ES-I3 (cell line): ENCODE measurements at regions not wholly inside any gene's neighbourhood (a gene's known extent, or its start where the extent isn't known, plus 50 kb on each side); places are given as distances from the start of the nearest gene placed in this dataset.

Experiments
- H3K36me3 ChIP-seq: 2 replicates; pipeline ENCODE4 v1.6.1; 2013; ENCODE audit warnings: mild to moderate bottlenecking, low read length, control low read depth, moderate library complexity; ENCODE audit not compliant: insufficient read depth
- H3K4me1 ChIP-seq: 2 replicates; pipeline ENCODE4 v1.6.1; 2013; ENCODE audit warnings: mild to moderate bottlenecking, control low read depth, low read length; ENCODE audit not compliant: insufficient read depth
- H3K9ac ChIP-seq: 2 replicates; pipeline ENCODE4 v1.6.1; 2013; ENCODE audit warnings: low read depth, mild to moderate bottlenecking, low read length, moderate library complexity
- H3K9me3 ChIP-seq: 2 replicates; pipeline ENCODE4 v1.6.1; 2013; ENCODE audit warnings: mild to moderate bottlenecking, low read length, moderate library complexity; ENCODE audit not compliant: control insufficient read depth, insufficient read depth

DNA sequence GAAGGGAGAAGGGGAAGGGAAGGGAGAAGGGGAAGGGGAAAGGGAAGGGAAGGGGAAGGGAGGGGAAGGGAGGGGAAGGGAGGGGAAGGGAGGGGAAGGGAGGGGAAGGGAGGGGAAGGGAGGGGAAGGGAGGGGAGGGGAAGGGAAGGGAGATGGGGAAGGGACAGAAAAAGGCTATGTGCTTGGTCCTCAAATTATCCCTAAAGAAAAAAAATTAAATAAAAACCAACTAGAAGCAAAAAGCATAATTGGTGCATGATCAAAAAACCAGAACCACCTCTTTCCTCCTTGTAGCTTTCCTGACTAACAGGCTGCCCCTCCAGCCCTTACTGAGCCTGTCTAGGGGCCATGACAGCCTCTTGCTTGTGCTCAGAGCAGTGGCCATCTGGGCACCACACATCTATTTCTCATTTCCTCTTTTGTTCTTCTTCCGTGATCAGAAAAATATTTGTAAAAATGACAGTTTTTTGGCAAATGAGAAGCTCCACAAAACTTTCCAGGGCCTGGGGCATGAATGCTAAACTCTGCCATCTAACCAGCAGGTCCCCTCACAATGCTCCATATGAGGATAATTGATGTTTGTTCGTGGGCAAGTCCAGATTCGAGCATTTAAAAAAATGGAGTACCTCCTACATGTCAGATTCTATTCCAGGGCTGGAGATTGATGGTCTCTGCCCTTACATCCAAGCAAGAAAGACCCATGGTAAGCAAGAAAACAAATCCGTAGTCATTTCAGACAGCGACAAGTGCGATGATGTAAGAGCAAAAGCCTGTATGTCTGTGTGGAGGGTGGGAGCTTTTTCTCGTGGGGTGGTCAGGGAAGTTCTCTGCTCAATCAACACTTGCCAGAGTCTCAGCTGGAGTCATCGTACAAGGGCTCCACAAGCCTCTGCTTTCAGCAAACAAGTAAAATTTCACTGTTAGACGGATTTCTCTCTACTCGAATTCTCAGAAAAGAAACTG lies 320.9 kb downstream of the WDR11 start:
- H3K4me1 ChIP-seq: no peaks in the 10 kb centered on the region
- no peaks in the 10 kb centered on the region for H3K36me3 ChIP-seq
- H3K9ac ChIP-seq: no peak overlapping the region
- no peaks in the 10 kb centered on the region for H3K9me3 ChIP-seq

DNA sequence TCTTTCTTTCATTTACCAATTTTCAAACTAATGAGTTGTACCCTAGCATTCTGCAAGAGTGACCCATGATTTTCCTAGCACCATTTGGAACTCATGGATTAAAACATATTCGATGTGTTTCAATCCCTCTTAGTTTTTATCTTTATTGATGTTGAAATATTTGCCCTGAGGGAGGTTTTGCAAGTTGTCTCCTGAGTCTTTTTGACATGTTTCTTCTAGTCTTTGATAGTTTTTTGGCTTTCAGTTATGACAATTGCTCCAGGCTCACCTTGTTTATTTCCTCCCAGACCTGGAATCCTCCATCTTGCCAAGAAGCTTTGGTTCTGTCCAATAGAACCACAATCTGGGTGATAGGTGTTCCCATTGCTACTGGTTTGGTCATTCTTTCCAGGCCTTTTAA lies 327.8 kb downstream of the WDR11 start:
- Histone ChIP-seq H3K9me3 (no peaks in the 10 kb centered on the region), H3K9ac (no peak overlapping the region), H3K4me1 (no peaks in the 10 kb centered on the region), H3K36me3 (no peaks in the 10 kb centered on the region)

DNA sequence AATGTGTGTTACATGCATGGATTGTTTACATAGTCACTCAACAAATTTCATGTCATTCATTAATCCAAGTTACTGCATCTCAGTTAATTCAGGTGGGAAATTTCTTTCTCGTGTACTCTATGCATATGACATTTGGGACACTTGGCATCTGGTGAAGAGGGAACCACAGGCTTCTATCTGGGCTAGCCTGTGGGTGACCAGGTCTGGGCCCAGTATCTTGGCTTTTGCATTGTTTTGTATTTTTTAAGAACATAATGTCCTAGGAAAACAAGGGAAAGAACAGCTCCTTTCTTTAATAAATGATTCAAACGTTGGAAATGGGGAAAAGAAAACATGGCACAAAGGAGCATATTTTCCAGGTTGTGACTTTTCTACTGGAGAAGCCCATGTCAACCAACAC lies 331.1 kb downstream of the WDR11 start:
- Histone ChIP-seq H3K9ac (no peak overlapping the region), H3K9me3 (no peaks in the 10 kb centered on the region), H3K36me3 (no peaks in the 10 kb centered on the region), H3K4me1 (no peaks in the 10 kb centered on the region)

DNA sequence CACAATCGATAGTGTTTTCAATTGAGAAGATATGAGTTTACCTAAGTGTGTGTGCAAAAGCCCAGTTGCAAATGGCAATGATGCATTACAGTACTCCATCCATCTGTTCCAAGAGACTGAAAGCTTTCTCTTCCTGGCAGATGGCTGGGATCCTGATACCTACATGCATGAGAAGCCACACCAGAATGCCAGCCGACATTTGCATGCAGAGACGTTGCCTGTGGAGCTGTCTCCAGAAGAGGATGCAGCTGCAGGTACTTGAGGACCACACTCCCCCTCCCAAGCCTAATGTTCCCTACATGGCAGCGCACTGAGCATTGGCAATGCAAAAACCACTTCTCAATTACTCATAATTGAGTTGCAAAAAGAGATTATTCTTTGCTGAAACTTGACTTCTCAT lies 332.1 kb downstream of the WDR11 start:
- no peak overlapping the region for H3K9ac ChIP-seq
- no peaks in the 10 kb centered on the region for H3K4me1 ChIP-seq
- no peaks in the 10 kb centered on the region for H3K9me3 ChIP-seq
- no peaks in the 10 kb centered on the region for H3K36me3 ChIP-seq

DNA sequence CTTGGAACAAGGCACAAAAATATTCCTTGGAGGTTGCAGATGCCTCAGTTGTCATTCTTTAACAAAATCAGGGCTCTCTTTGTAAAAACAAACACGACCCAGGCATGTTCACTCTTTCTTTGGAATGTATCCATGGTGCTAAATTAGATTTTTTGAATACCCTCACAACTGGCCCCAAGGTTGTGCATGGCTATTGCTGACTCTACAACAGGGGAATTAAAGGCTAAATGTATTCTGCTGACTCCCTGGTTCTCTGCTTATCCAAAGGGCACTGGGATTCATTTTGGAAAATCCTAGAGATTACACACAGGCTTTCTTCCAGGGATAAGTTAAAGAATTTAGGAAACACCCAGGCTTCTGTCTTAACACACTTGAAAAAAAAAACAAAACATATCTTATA lies 332.5 kb downstream of the WDR11 start:
- H3K4me1 ChIP-seq: no peaks in the 10 kb centered on the region
- no peak overlapping the region for H3K9ac ChIP-seq
- H3K36me3 ChIP-seq: no peaks in the 10 kb centered on the region
- no peaks in the 10 kb centered on the region for H3K9me3 ChIP-seq

DNA sequence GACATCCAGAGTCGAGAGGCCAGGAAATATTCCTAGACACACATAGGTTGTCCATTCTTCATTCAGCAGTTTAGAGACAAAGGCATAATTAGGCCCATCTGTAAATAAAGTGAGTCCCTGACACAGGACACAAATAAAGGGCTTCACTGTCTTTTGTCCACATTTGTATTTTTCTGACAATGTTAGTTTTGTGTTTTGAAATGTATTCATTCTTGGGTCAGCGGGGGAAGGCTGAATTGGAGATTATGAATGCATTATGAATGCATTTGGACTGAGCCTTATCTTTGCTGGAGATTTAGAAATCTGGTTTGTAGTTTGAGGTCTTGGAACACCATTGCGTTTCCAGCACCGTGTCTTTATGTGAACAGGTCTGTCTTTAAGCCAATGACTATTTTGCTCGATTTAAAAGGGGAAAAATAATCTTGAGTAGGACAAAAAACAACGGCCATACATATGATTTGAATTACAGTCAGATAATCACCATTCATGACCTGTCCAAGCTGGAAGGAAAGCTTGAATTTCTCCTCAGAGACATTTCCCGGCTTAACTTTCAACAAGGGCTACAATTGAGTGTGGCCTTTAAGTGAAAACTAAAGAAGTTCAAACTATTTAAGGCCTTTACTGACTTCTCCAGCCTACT lies 334.8 kb downstream of the WDR11 start:
- H3K4me1 ChIP-seq: no peaks in the 10 kb centered on the region
- no peaks in the 10 kb centered on the region for H3K36me3 ChIP-seq
- no peaks in the 10 kb centered on the region for H3K9me3 ChIP-seq
- H3K9ac ChIP-seq: no peak overlapping the region

DNA sequence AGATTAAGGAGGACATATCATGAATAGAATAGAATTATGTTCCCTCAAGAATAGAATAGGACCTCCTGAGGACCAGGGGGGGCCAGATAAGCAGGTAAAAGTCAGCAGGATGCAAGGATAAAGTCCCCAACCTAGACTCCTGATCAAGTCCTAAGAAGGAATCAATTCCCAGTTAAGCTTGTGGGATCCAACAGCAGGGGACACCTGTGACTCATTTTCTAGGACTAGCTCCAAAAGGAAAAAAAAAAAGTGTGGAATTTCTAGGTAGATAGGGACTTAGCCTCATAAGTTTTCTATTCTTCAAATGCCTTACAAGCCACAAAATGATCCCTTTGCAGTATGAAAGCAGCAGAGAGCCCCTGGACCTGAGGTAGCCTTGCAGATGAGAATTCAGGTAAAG lies 336.2 kb downstream of the WDR11 start:
- H3K36me3 ChIP-seq: no peaks in the 10 kb centered on the region
- no peak overlapping the region for H3K9ac ChIP-seq
- no peaks in the 10 kb centered on the region for H3K4me1 ChIP-seq
- no peaks in the 10 kb centered on the region for H3K9me3 ChIP-seq

GRCh38 chr10:121188005-121188404 lies 336.8 kb downstream of the WDR11 start:
- Histone ChIP-seq H3K9me3 (no peaks in the 10 kb centered on the region), H3K36me3 (no peaks in the 10 kb centered on the region), H3K4me1 (no peaks in the 10 kb centered on the region), H3K9ac (no peak overlapping the region)

- Histone ChIP-seq H3K4me1 (no peaks in the 10 kb centered on the region), H3K9ac (no peak overlapping the region), H3K36me3 (no peaks in the 10 kb centered on the region), H3K9me3 (no peaks in the 10 kb centered on the region)
Observed at GRCh38 chr10:121189066-121189465, 337.9 kb downstream of the WDR11 start.

DNA sequence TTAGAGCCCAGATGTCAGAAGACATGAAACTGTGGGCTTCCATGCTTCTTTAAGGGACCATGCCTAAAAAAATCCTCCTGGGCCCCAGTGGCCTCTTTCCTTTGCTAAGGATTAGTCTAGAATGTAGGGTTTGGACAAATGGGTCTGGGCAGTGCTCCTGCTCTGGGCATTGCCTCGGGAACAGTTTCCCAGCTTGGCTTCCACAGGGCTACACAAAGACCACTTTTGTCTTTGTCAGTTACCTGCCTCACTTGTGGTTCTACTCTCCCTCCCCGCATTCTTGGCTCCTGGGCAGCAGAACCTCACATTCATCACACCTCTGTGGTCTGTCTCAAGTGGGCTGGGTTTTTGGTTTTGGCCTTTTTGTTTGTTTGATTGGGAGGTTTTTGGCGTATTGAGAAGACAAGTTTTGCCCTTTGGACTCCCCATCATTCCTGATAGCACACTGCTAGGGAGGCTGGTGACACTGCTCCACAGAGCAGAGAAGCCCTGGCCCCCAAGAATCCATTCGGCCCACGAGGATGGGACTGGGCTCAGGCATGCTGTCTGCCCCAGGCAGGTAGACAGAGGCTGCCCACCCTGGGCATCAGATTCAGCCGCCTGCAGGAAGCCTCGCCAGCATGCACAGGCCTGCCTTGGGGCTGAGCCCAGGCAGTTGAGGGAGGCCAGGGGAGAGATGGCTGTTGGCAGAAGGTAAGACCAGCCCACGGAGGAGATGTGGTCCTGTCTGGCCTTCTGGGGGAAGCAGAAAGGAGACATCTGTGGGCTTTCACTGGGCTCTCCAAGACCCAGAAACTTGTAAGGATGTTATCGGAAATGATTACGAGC lies 343.7 kb downstream of the WDR11 start:
- no peak overlapping the region for H3K9ac ChIP-seq
- H3K9me3 ChIP-seq: no peaks in the 10 kb centered on the region
- no peaks in the 10 kb centered on the region for H3K36me3 ChIP-seq
- no peaks in the 10 kb centered on the region for H3K4me1 ChIP-seq

- no peaks in the 10 kb centered on the region for H3K36me3 ChIP-seq
- H3K4me1 ChIP-seq: no peaks in the 10 kb centered on the region
- no peaks in the 10 kb centered on the region for H3K9me3 ChIP-seq
- H3K9ac ChIP-seq: no peak overlapping the region
Observed at GRCh38 chr10:121195524-121195910, 344.4 kb downstream of the WDR11 start.

DNA sequence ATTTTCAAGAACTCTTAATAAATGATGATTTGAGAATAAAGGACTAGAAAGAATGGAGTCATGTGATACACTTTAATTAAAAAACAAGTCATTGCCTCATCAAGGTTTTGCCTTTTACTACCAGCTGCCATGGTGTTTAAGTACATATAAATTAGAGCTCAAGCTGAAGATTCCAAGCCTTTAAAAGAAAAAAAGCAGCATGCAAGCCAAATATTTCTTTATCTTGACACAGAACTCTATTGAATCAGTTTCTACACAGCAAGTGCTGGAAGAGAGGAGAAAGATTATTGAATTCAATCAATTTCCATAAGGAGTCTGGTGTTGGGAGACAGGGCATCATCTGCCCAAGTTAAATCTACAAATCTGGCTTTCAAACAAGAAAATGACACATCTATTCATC lies 347.9 kb downstream of the WDR11 start:
- H3K9ac ChIP-seq: no peak overlapping the region
- H3K4me1 ChIP-seq: no peaks in the 10 kb centered on the region
- no peaks in the 10 kb centered on the region for H3K36me3 ChIP-seq
- no peaks in the 10 kb centered on the region for H3K9me3 ChIP-seq

DNA sequence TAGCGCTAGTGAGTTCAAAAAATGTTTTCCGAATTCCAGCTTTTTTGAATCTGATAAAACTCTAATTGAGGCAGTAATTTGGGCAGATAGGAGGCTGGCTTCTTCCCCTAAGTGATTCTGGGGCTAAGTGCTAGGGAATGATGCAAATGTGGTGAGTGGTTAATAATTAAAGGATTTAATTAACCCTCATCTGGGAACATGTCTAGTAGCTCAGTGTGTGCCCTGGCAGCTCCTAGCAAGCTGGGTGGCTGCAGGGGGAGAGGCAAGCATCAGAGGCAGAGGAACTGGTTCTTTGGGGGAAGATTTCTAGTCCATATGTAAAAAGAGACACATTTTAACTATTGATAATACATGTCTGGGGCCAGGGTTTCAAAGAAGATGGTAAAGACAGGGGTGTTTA lies 354.5 kb downstream of the WDR11 start:
- H3K9ac ChIP-seq: no peak overlapping the region
- H3K9me3 ChIP-seq: no peaks in the 10 kb centered on the region

GRCh38 chr10:121211446-121211845 lies 360.3 kb downstream of the WDR11 start:
- Histone ChIP-seq H3K4me1 (no peaks in the 10 kb centered on the region), H3K9me3 (no peaks in the 10 kb centered on the region), H3K9ac (no peak overlapping the region), H3K36me3 (no peaks in the 10 kb centered on the region)

More for the DNA sequence above, 354.5 kb downstream of the WDR11 start:
- Histone ChIP-seq H3K4me1 (no peaks in the 10 kb centered on the region), H3K36me3 (no peaks in the 10 kb centered on the region)
